AG10803 (cell line): ENCODE measurements at regions not wholly inside any gene's neighbourhood (a gene's known extent, or its start where the extent isn't known, plus 50 kb on each side); places are given as distances from the start of the nearest gene placed in this dataset.

Experiments
- DNase-seq: peaks from one replicate; pipeline ENCODE4 v3.0.0; 2010; ENCODE audit warnings: low read depth
- H3K4me3 ChIP-seq: 2 replicates; pipeline ENCODE4 v1.5.1; 2011; ENCODE audit warnings: mild to moderate bottlenecking, low read length, control low read depth
- TF ChIP-seq, protein P1 (sequence below): conservative IDR thresholded peaks from 2 replicates; pipeline ENCODE4 v1.5.1; 2011; ENCODE audit warnings: mild to moderate bottlenecking, low read length, control low read depth, inconsistent platforms

DNA sequence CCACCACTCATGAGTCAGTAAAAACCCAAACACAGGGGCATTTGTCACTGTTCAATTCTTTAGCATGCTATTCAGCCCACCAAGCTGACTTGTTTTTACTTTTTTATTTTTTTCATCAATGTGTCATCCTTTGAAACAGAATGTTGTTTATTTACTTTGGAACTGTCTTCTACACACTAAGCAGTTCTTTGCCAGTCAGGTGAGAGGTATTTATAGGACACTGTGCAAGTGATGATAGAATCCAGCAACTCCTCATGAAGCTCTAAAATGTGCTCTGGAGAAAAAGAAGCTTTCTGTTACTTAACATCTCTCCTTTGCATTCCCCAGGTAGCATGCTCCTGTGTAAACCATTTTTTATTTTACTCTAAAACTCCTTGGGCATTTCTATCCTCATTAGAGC, 582.0 kb upstream of the TMPRSS15 start:
- TF ChIP-seq, protein P1, sequence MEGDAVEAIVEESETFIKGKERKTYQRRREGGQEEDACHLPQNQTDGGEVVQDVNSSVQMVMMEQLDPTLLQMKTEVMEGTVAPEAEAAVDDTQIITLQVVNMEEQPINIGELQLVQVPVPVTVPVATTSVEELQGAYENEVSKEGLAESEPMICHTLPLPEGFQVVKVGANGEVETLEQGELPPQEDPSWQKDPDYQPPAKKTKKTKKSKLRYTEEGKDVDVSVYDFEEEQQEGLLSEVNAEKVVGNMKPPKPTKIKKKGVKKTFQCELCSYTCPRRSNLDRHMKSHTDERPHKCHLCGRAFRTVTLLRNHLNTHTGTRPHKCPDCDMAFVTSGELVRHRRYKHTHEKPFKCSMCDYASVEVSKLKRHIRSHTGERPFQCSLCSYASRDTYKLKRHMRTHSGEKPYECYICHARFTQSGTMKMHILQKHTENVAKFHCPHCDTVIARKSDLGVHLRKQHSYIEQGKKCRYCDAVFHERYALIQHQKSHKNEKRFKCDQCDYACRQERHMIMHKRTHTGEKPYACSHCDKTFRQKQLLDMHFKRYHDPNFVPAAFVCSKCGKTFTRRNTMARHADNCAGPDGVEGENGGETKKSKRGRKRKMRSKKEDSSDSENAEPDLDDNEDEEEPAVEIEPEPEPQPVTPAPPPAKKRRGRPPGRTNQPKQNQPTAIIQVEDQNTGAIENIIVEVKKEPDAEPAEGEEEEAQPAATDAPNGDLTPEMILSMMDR = no peak
- DNase-seq = no peak
- H3K4me3 ChIP-seq = no peak overlapping the region

DNA sequence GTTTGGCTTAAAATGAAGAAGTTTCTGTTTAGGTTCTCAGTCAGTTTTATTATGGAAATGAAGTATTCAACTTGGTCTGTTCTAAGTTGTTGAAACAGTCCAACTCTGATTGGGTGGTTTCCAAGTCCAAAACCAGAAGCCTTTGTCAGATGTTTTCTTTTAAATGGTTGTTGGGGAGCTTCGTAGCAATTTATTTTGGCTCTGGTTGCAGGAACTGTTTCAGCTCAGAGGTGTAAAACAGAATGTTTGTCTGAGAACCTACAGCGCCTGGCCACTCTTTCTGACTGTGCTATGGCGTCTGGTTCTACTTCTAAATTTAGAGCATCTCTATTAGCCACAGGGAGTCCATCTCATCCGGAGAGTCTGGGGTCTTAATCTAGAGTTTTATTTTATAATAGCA, 582.6 kb upstream of the TMPRSS15 start:
- TF ChIP-seq, protein P1 = no peak
- H3K4me3 ChIP-seq = no peak overlapping the region
- DNase-seq = no peak

DNA sequence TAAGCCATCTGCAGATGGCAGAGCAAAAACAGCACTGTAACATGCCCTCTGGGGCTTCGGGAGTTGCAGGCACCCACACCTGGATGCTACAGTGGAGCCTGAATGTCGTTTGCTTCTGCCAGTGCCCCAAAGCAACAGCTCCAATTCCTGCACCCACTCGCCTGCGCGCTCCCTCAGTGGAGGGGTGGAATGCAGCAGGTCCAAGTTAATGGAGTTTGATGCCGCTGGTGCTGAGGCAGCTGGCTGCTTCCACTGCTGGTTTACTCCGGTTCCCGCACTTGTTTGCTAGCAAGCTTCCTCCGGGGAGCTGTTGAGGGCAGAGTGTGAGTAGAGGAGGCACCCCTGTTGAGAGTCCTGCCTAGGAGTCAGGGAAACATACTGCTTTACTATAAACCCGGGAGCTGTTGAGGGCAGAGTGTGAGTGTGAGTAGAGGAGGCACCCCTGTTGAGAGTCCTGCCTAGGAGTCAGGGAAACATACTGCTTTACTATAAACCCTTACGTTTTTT, 584.0 kb upstream of the TMPRSS15 start:
- no peak overlapping the region for H3K4me3 ChIP-seq
- DNase-seq = no peak
- TF ChIP-seq, protein P1 = no peak

DNA sequence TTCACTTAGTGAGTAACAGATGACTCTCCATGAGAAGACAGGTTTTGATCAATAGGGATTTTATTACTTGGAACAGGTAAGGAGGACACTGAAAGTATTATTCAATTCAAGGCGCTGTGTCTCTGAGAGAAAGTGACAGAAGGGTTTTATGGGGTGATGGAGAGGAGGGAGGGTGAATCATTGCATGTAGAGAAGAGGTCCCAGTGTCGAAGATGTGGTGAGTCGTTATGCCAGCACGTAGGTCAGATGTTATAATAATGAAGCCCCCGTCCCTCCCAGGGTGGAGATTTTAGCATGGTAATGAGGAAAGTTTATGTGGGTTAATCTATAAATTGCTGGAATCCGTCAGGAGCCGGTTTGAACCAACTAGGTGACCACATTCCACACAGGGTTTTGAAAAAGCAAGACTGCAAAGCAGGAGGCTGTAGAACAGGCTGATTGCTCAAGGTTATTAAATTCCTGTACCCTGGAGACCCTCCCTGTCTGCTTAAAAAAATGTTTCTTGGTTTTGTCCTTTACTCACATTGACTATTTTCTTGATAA, 586.4 kb upstream of the TMPRSS15 start:
- TF ChIP-seq, protein P1 = no peak
- no peak for DNase-seq
- H3K4me3 ChIP-seq = no peak overlapping the region

DNA sequence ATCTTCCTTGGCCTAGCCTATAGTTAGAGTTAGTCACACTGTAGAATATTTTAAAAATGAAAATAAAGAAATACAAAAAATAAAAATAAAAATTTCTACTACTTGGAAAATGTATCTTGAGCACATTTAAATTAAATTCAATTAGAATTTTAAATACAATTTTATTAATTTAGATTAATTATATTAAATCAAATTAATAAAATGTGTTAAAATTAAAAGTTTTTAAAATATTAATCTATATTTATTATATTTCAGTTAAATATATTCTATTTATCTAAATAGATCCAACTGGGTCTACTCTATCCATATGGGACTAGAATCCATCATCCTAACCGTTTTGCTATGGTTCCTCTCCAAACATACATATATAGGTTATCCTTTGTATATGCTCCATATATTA, 588.3 kb upstream of the TMPRSS15 start:
- no peak for DNase-seq
- H3K4me3 ChIP-seq = no peak overlapping the region
- TF ChIP-seq, protein P1 = no peak

DNA sequence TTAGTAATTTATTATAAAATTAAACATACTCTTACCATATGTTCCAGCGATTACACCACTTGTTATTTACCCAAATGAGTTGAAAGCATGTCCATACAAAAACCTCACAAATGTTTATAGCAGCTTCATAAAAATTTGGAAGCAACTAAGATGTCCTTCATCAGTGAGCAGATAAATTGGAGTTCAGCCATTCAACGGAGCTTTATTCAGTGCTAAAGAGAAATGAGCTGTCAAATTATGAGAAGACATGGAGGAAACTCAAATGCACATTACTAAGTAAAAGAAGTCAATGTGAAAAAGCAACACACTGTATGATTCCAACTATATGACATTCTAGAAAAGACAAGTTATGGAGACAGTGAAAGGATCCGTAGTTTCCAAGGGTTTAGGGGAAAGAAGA, 606.7 kb upstream of the TMPRSS15 start:
- DNase-seq = no peak
- TF ChIP-seq, protein P1 = no peak

DNA sequence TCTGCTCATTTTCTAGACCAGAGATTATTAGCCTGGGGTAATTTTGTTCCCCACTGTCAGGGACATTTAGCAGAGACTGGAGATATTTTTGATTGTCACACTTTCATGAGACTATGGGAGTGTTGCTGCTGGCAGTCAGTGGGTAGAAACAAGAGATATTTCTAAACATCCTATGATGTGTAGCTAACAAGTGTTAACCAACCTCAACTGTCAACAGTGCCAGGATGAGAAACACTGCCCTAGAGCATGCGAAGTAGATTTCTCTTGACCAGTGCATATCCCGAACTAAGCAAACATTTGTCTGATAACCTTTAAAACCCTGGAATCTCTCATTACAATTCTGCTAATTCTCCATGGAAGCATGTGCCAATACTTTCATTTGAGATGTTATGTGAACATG, 607.4 kb upstream of the TMPRSS15 start:
- H3K4me3 ChIP-seq = no peak overlapping the region
- TF ChIP-seq, protein P1 = no peak
- no peak for DNase-seq

More for the DNA sequence above, 606.7 kb upstream of the TMPRSS15 start:
- H3K4me3 ChIP-seq = no peak overlapping the region
